GM12891 (cell line): ENCODE measurements at regions not wholly inside any gene's neighbourhood (a gene's known extent, or its start where the extent isn't known, plus 50 kb on each side); places are given as distances from the start of the nearest gene placed in this dataset.
A peak's percentile ranks its signal among the peaks of the same experiment; 100 is the strongest.

ENCODE experiments used
- DNase-seq: peaks from one replicate; pipeline ENCODE4 v3.0.0; 2011; ENCODE audit warnings: low spot score; ENCODE audit not compliant: insufficient read length
- FAIRE-seq: peaks from 2 replicates; lab custom pipeline; 2011; peaks lifted over from hg19 to GRCh38; lab: Jason Lieb, UNC
- PAX5 ChIP-seq: IDR thresholded peaks from 2 replicates; pipeline ENCODE4 v1.6.1; 2011; ENCODE audit warnings: low read length, moderate library complexity, mild to moderate bottlenecking; ENCODE audit not compliant: insufficient read depth, severe bottlenecking
- POLR2A ChIP-seq: IDR thresholded peaks from 2 replicates; pipeline ENCODE4 v1.6.1; 2011; ENCODE audit warnings: low read depth, low read length, control low read depth
- POLR2AphosphoS5 ChIP-seq: IDR thresholded peaks from 2 replicates; pipeline ENCODE4 v1.6.1; 2011; ENCODE audit warnings: low read depth, low read length, control low read depth
- POU2F2 ChIP-seq: IDR thresholded peaks from 2 replicates; pipeline ENCODE4 v1.6.1; 2011; ENCODE audit warnings: low read depth, mild to moderate bottlenecking, control low read depth, low read length, moderate library complexity
- SPI1 ChIP-seq: IDR thresholded peaks from 2 replicates; pipeline ENCODE4 v1.6.1; 2011; ENCODE audit warnings: low read depth, low read length, control low read depth
- TAF1 ChIP-seq: IDR thresholded peaks from 2 replicates; pipeline ENCODE4 v1.6.1; 2011; ENCODE audit warnings: low read depth, low read length, control low read depth

DNA sequence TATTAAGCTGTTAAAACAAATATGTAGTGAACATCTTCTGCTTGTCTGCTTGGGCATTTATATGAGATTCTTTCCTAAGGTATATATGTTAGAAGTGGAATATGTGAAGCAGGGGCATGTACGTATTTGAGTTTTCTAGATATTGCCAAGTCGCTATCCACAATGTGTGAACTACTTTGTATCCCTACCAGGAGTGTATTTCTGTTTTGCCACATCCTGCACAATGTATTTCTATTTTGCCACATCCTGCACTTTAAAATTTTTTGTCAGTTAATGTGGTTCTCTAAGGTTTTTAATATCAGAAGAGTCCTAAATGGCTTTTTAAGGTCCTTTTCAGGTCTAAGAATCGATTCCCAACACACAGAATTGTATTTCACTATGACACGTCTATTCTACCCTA lies 141.7 kb upstream of the ATP5MC3 start:
- TF ChIP-seq TAF1 = no peak
- no peak for TF ChIP-seq PAX5
- TF ChIP-seq POU2F2 = no peak
- no peak for TF ChIP-seq SPI1
- TF ChIP-seq POLR2A = no peak
- no peak for TF ChIP-seq POLR2AphosphoS5
- FAIRE-seq (no peak), DNase-seq (no peak)

DNA sequence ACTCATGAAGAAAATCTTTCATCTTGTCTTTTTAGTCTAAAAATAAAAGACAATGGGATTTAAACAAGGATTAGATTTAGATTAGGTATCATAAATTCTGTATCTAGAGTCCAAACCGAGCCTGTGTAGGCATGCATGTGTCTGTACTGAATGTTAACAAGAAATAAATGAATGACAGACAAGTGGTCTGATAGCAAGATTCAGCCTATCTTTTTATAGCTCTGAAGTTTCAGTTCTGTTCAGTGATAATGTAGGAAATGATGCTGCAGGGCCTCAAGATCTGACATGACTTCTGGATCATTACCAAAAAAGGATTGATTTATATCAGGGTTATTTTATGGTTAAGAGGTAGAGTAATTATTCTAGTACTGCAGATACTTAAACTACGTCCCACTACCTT lies 137.0 kb upstream of the ATP5MC3 start:
- TF ChIP-seq TAF1 (no peak), SPI1 (peak; percentile 15; the same call in 1 of the 2 replicates)
- FAIRE-seq = no peak
- DNase-seq = no peak

DNA sequence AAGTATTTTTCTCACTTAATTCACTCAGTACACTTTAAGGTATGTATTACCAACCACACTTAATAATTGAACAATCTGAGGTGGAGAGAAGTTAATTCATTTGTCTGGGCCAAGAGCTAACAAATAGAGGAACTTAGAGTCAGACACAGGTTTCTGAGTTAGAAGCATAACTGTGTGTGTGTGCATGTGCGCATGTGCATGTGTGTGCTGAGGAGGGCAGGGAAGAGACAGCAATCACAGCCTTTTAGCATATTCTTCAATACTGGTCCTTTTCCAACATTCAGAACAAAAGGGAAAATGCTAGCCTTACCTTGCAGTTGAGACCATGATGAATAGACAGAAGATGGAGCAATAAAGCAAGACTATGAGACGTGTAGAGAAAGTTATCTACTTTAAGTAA lies 136.2 kb upstream of the ATP5MC3 start:
- TF ChIP-seq POLR2AphosphoS5 (no peak), POU2F2 (no peak), SPI1 (no peak), PAX5 (no peak), TAF1 (no peak)
- DNase-seq = no peak
- FAIRE-seq = no peak

DNA sequence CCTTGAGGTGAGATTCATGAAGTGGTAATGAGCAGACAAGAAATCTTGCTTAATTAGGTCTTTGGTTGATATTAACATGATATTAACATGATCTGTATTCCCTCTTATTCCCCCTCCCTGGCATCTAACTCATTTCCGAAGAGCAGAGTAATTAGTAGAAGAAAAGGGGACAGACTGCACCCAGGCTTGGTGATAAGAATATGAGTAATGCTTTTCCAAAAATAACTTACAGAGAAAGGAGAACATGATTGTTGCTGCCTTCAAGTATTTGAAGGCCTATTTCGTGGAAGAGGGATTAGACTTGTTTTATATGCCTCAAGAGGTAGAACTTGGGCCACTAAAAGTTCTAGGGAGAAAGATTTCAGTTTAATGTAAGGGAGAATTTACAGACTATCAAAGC lies 130.6 kb upstream of the ATP5MC3 start:
- DNase-seq = no peak
- FAIRE-seq = no peak
- no peak for TF ChIP-seq PAX5
- TF ChIP-seq SPI1 = no peak
- no peak for TF ChIP-seq TAF1
- TF ChIP-seq POLR2AphosphoS5 = no peak
- TF ChIP-seq POLR2A = no peak
- TF ChIP-seq POU2F2 = no peak

DNA sequence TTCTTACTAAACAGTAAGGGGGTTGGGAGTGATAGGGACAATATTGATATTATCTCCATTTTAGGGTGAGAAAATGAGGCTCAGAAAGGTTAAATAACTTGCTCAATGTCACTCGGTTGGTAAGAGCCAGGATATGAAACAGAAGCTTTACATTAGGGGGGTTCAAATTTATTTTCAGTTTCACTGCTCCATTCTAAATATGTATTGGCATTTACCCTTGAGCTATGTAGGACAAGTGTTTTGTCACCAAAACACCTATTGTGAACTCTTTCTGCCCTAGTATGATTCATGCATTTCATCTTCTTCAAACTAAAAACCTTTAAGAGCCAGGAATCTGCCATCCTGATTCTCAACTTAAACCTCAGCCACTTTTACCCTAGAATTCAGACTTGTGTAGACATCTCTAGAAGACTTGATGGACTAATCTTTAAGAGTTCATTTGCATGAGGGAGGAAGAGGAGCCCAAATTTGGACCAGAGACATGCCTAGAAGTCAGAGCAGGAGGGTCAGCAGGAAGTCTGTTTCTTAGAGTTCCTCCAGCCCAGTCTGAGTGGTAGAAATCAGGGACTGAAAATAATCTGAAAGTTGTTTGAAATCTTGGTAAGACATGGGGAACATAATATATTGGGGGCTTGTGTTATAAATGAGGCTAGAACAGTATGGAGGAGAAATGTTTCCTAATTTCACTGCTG lies 129.4 kb upstream of the ATP5MC3 start:
- TF ChIP-seq POLR2AphosphoS5 = no peak
- TF ChIP-seq PAX5 = no peak
- no peak for DNase-seq
- no peak for FAIRE-seq

DNA sequence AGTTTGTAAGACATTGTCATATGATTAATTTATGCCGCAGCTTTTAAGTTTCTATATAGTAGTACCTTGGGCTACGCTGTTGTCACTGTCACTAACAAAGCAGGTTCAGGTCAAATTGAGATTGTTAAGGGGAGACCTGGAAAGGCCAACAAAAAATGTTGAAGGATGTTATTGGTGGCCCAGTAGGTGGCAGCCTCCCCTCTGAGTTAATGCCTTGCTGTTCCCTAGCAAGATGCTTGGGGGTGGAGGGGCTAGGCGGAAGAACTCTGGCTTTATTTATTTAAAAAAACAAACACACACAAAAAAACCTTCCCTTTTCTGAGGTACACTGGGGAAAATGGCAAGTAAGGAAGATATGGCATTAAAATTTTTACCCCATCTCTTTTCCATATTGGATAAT lies 128.3 kb upstream of the ATP5MC3 start:
- no peak for TF ChIP-seq SPI1
- TF ChIP-seq POU2F2 = no peak
- TF ChIP-seq PAX5 = no peak
- TF ChIP-seq POLR2AphosphoS5 = no peak
- TF ChIP-seq POLR2A = no peak
- TF ChIP-seq TAF1 = no peak

DNA sequence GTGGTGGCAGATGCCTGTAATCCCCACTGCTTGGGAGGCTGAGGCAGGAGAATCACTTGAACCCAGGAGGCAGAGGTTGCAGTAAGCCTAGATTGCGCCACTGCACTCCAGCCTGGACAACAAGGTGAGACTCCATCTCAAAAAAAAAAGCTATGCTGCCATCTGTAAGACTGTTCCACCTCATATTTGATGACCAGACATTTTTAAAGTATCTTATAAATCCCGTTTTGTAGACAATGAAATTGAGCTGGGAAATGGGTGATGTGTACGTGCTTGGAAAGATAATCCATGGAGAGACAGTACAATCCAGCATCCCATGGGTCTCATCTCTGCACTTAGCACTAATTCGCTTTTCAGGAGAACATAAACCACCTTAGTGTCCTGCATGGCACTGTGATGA lies 126.5 kb upstream of the ATP5MC3 start:
- TF ChIP-seq POLR2AphosphoS5 = no peak
- no peak for TF ChIP-seq TAF1
- no peak for TF ChIP-seq PAX5
- TF ChIP-seq POLR2A = no peak
- TF ChIP-seq POU2F2 = no peak
- TF ChIP-seq SPI1 = no peak
- DNase-seq (no peak), FAIRE-seq (no peak)

More for the DNA sequence above, 128.3 kb upstream of the ATP5MC3 start:
- FAIRE-seq = peak; percentile 50
- peak; percentile 7 for DNase-seq

DNA sequence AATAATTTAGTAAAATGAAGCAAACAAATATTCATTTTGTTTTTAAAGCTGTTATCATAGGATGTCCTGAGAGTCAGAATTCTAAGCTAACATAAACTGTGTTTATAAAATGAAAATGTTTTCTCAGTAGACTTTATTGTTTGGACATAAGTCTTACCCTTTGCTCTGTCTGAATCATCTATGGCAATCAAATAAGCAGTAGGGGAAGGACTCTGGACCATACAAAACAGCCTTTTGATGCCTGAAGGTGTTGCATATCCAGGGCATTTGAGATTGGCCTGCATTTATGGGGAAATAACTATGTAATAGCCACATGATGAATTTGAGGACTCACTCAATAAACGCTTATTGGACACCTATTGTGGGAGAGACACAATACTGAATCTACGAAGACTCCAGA lies 123.0 kb upstream of the ATP5MC3 start:
- TF ChIP-seq POLR2AphosphoS5 = no peak
- no peak for TF ChIP-seq SPI1
- TF ChIP-seq TAF1 = no peak
- no peak for TF ChIP-seq POLR2A
- TF ChIP-seq POU2F2 = no peak
- TF ChIP-seq PAX5 = no peak
- DNase-seq (no peak), FAIRE-seq (no peak)

DNA sequence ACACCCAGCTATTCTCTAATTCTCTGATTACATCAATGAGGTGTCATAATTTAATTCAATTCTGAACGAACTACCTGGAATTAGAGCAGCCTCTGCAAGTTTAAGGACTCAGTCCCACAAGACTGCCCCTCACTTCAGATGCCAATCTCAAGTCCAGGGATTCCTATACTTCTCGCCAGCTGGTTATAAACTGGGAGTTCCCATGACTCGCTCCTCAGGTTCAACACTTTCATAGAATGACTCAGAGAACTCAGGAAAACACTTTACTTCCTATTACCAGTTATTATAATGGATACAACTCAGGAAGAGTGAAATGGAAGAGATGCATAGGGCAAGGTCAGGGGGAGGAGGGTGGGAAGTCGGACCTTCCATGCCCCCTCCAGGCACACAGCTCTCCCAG lies 112.3 kb upstream of the ATP5MC3 start:
- no peak for FAIRE-seq

DNA sequence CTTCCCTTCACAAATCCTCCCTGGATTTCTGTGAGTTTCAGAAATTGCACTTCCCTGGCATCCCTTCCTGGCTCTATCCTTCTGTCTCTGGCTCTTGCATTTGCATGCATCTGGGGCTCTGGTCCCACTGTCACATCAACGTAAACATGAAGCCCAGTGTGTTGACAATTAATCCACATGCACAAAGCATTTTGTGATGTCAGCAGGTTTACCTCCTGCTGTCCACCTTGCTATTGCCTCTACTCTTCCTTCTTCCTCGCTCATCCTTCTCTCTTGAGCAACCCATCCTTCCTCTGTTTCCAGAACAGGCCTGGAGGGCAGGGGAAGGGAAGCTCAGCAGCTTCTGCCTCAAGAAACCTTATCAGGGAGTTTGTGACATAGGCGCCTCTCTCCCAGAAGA lies 111.7 kb upstream of the ATP5MC3 start:
- FAIRE-seq = no peak
- no peak for DNase-seq
- no peak for TF ChIP-seq SPI1

More for the DNA sequence above, 112.3 kb upstream of the ATP5MC3 start:
- TF ChIP-seq POLR2A = no peak
- TF ChIP-seq SPI1 = no peak
- TF ChIP-seq PAX5 = no peak
- TF ChIP-seq POU2F2 = no peak
- TF ChIP-seq TAF1 = no peak
- no peak for TF ChIP-seq POLR2AphosphoS5
- DNase-seq = no peak
